ENCODE measurements at regions not wholly inside any gene's neighbourhood (a gene's known extent, or its start where the extent isn't known, plus 50 kb on each side); places are given as distances from the start of the nearest gene placed in this dataset.
"Not testable (repeated sequence)": the region's sequence is repeated elsewhere in the genome, so short reads cannot be mapped to it uniquely, and the experiment has no call there.

GRCh38 chr6:60760928-60761327 is 1525.1 kb downstream of the KHDRBS2 start:
- H3K27ac ChIP-seq; DNase-seq; intact Hi-C loops (cut with DNase I; ENCODE audit: low total_unique reads); H3K27me3 ChIP-seq (replicated peaks in 1 of 7); H3K4me3 ChIP-seq; H3K4me1 ChIP-seq; H3K36me3 ChIP-seq: not testable (repeated sequence)
- peaks cover 0 to 52% (median 14%) of the 10 kb centered on the region in 8 donors for H3K9me3 ChIP-seq
- WGBS, 5 donors, result 35 to 61% (median 58%) methylated on average over 1 of the region's 1 CpG

GRCh38 chr6:60759149-60759825 is 1526.7 kb downstream of the KHDRBS2 start:
- peaks cover 0 to 69% (median 25%) of the 10 kb centered on the region in 8 donors for H3K9me3 ChIP-seq
- H3K4me1 ChIP-seq; H3K27ac ChIP-seq; H3K27me3 ChIP-seq (replicated peaks in 1 of 7); intact Hi-C loops (cut with DNase I; ENCODE audit: low total_unique reads); H3K4me3 ChIP-seq; H3K36me3 ChIP-seq; DNase-seq: not testable (repeated sequence)
- WGBS, 5 donors, result 87 to 93% (median 91%) methylated on average over 2 of the region's 2 CpGs

- peaks cover 0 to 69% (median 25%) of the 10 kb centered on the region in 8 donors for H3K9me3 ChIP-seq
- H3K4me3 ChIP-seq; DNase-seq; H3K27ac ChIP-seq; H3K27me3 ChIP-seq (replicated peaks in 1 of 7); intact Hi-C loops (cut with DNase I; ENCODE audit: low total_unique reads); H3K4me1 ChIP-seq; H3K36me3 ChIP-seq: not testable (repeated sequence)
- 81 to 91% (median 89%) methylated on average over 8 to 9 of the region's 9 CpGs for WGBS, 5 donors
Measured at GRCh38 chr6:60758725-60759124, 1527.3 kb downstream of the KHDRBS2 start.

- H3K9me3 ChIP-seq, result peaks cover 0 to 57% (median 28%) of the 10 kb centered on the region in 8 donors
- intact Hi-C loops (cut with DNase I; ENCODE audit: low total_unique reads), result no loop called here
- no peaks in the 10 kb centered on the region for H3K4me1 ChIP-seq
- no peak overlapping the region for H3K27ac ChIP-seq
- no peaks in the 10 kb centered on the region for H3K27me3 ChIP-seq (replicated peaks in 1 of 7)
- H3K4me3 ChIP-seq, result no peak overlapping the region
- DNase-seq, result no peak
- TF ChIP-seq POLR2AphosphoS5 (IDR thresholded peaks at IDR 0.05) (no peak), POLR2A (IDR thresholded peaks at IDR 0.05) (no peak), CTCF (IDR thresholded peaks at IDR 0.05 in 8 of 11, conservative IDR thresholded peaks at IDR 0.05 in 3 of 11) (no peak)
- H3K36me3 ChIP-seq, result no peaks in the 10 kb centered on the region
Measured at GRCh38 chr6:60754879-60755278, 1531.1 kb downstream of the KHDRBS2 start.

GRCh38 chr6:60750353-60751081 is 1535.5 kb downstream of the KHDRBS2 start:
- H3K27me3 ChIP-seq (replicated peaks in 1 of 7); H3K4me3 ChIP-seq; H3K36me3 ChIP-seq; intact Hi-C loops (cut with DNase I; ENCODE audit: low total_unique reads); H3K27ac ChIP-seq; DNase-seq; H3K4me1 ChIP-seq: not testable (repeated sequence)
- H3K9me3 ChIP-seq, result peaks cover 0 to 29% (median 17%) of the 10 kb centered on the region in 8 donors
- WGBS, 5 donors, result 48 to 71% (median 63%) methylated on average over 7 of the region's 7 CpGs

GRCh38 chr6:60747765-60748556 is 1538.1 kb downstream of the KHDRBS2 start:
- H3K36me3 ChIP-seq; H3K4me1 ChIP-seq; H3K4me3 ChIP-seq; H3K27me3 ChIP-seq (replicated peaks in 1 of 7); intact Hi-C loops (cut with DNase I; ENCODE audit: low total_unique reads); H3K27ac ChIP-seq; DNase-seq: not testable (repeated sequence)
- H3K9me3 ChIP-seq, result peaks cover 0 to 40% (median 16%) of the 10 kb centered on the region in 8 donors
- 36 to 51% (median 38%) methylated on average over 2 of the region's 2 CpGs for WGBS, 5 donors

- H3K27ac ChIP-seq; DNase-seq; intact Hi-C loops (cut with DNase I; ENCODE audit: low total_unique reads); H3K27me3 ChIP-seq (replicated peaks in 1 of 7); H3K4me3 ChIP-seq; H3K4me1 ChIP-seq; H3K36me3 ChIP-seq: not testable (repeated sequence)
- WGBS, 5 donors, result 46 to 63% (median 57%) methylated on average over 2 of the region's 2 CpGs
- H3K9me3 ChIP-seq, result peaks cover 0 to 18% (median 5%) of the 10 kb centered on the region in 8 donors
Measured at GRCh38 chr6:60737764-60738425, 1548.1 kb downstream of the KHDRBS2 start.

- H3K27me3 ChIP-seq (replicated peaks in 1 of 7); H3K4me1 ChIP-seq; DNase-seq; H3K36me3 ChIP-seq; H3K4me3 ChIP-seq; H3K27ac ChIP-seq; intact Hi-C loops (cut with DNase I; ENCODE audit: low total_unique reads): not testable (repeated sequence)
- WGBS, 5 donors, result 79 to 90% (median 86%) methylated on average over 6 of the region's 6 CpGs
- peaks cover 0 to 18% (median 5%) of the 10 kb centered on the region in 8 donors for H3K9me3 ChIP-seq
Measured at GRCh38 chr6:60737315-60737714, 1548.7 kb downstream of the KHDRBS2 start.

- H3K27me3 ChIP-seq (replicated peaks in 1 of 7); H3K36me3 ChIP-seq: not testable (repeated sequence)
Measured at GRCh38 chr6:60723935-60724334, 1562.1 kb downstream of the KHDRBS2 start.

More at GRCh38 chr6:60723935-60724334, 1562.1 kb downstream of the KHDRBS2 start:
- WGBS, 5 donors, result 89 to 93% (median 91%) methylated on average over 5 of the region's 5 CpGs
- H3K9me3 ChIP-seq, result peaks cover 0 to 21% (median 3%) of the 10 kb centered on the region in 8 donors
- intact Hi-C loops (cut with DNase I; ENCODE audit: low total_unique reads); DNase-seq; H3K27ac ChIP-seq; H3K4me1 ChIP-seq; H3K4me3 ChIP-seq: not testable (repeated sequence)
